ENCODE measurements at regions not wholly inside any gene's neighbourhood (a gene's known extent, or its start where the extent isn't known, plus 50 kb on each side); places are given as distances from the start of the nearest gene placed in this dataset.

GRCh38 chr2:239640676-239641578 lies 240.1 kb upstream of the HDAC4 start:
- Histone ChIP-seq H3K4me3 (ENCODE audit: control insufficient read depth in 1 of 7, extremely low read depth in 1 of 7, insufficient read depth in 4 of 7, low read depth in 2 of 7, low read length in 6 of 7) (no peak overlapping the region), H3K36me3 (ENCODE audit: control insufficient read depth in 4 of 4, insufficient read depth in 4 of 4, low read length in 3 of 4) (no peaks in the 10 kb centered on the region), H3K27ac (ENCODE audit: insufficient read depth in 1 of 2, low read depth in 1 of 2, low read length in 2 of 2, poor library complexity in 1 of 2, severe bottlenecking in 2 of 2) (no peak overlapping the region), H3K27me3 (replicated peaks in 2 of 5; ENCODE audit: control insufficient read depth in 4 of 5, insufficient read depth in 5 of 5, low read length in 4 of 5) (peaks cover 0 to 5% (median 0%) of the 10 kb centered on the region in 5 experiments), H3K9me3 (ENCODE audit: control extremely low read depth in 1 of 5, control insufficient read depth in 4 of 5, insufficient read depth in 2 of 5, low read depth in 1 of 5, low read length in 4 of 5) (peaks cover 0 to 14% (median 0%) of the 10 kb centered on the region in 5 experiments), H3K4me1 (ENCODE audit: control extremely low read depth in 1 of 4, control insufficient read depth in 4 of 4, insufficient read depth in 4 of 4, low read length in 3 of 4) (no peaks in the 10 kb centered on the region)
- DNase-seq, result no peak
- WGBS (ENCODE audit: insufficient coverage), result 93% methylated on average over 14 of the region's 16 CpGs
- POLR2A ChIA-PET, result no interaction called here
- CTCF ChIA-PET, result no interaction called here

- CTCF ChIA-PET, result no interaction called here
- Histone ChIP-seq H3K4me3 (ENCODE audit: control insufficient read depth in 1 of 7, extremely low read depth in 1 of 7, insufficient read depth in 4 of 7, low read depth in 2 of 7, low read length in 6 of 7) (no peak overlapping the region), H3K36me3 (ENCODE audit: control insufficient read depth in 4 of 4, insufficient read depth in 4 of 4, low read length in 3 of 4) (no peaks in the 10 kb centered on the region), H3K9me3 (ENCODE audit: control extremely low read depth in 1 of 5, control insufficient read depth in 4 of 5, insufficient read depth in 2 of 5, low read depth in 1 of 5, low read length in 4 of 5) (peaks cover 0 to 14% (median 0%) of the 10 kb centered on the region in 5 experiments), H3K4me1 (ENCODE audit: control extremely low read depth in 1 of 4, control insufficient read depth in 4 of 4, insufficient read depth in 4 of 4, low read length in 3 of 4) (no peaks in the 10 kb centered on the region), H3K27me3 (replicated peaks in 2 of 5; ENCODE audit: control insufficient read depth in 4 of 5, insufficient read depth in 5 of 5, low read length in 4 of 5) (peaks cover 0 to 3% (median 0%) of the 10 kb centered on the region in 5 experiments), H3K27ac (ENCODE audit: insufficient read depth in 1 of 2, low read depth in 1 of 2, low read length in 2 of 2, poor library complexity in 1 of 2, severe bottlenecking in 2 of 2) (no peak overlapping the region)
- WGBS (ENCODE audit: insufficient coverage), result 67% methylated on average over 3 of the region's 5 CpGs
- DNase-seq, result no peak
- POLR2A ChIA-PET, result no interaction called here
Measured at GRCh38 chr2:239640210-239640609, 239.4 kb upstream of the HDAC4 start.

- Histone ChIP-seq H3K27me3 (replicated peaks in 2 of 5; ENCODE audit: control insufficient read depth in 4 of 5, insufficient read depth in 5 of 5, low read length in 4 of 5) (peaks cover 0 to 3% (median 0%) of the 10 kb centered on the region in 5 experiments), H3K27ac (ENCODE audit: insufficient read depth in 1 of 2, low read depth in 1 of 2, low read length in 2 of 2, poor library complexity in 1 of 2, severe bottlenecking in 2 of 2) (no peak overlapping the region), H3K36me3 (ENCODE audit: control insufficient read depth in 4 of 4, insufficient read depth in 4 of 4, low read length in 3 of 4) (no peaks in the 10 kb centered on the region), H3K4me3 (ENCODE audit: control insufficient read depth in 1 of 7, extremely low read depth in 1 of 7, insufficient read depth in 4 of 7, low read depth in 2 of 7, low read length in 6 of 7) (no peak overlapping the region), H3K9me3 (ENCODE audit: control extremely low read depth in 1 of 5, control insufficient read depth in 4 of 5, insufficient read depth in 2 of 5, low read depth in 1 of 5, low read length in 4 of 5) (peaks cover 0 to 14% (median 3%) of the 10 kb centered on the region in 5 experiments), H3K4me1 (ENCODE audit: control extremely low read depth in 1 of 4, control insufficient read depth in 4 of 4, insufficient read depth in 4 of 4, low read length in 3 of 4) (no peaks in the 10 kb centered on the region)
- CTCF ChIA-PET, result no interaction called here
- POLR2A ChIA-PET, result no interaction called here
- WGBS (ENCODE audit: insufficient coverage), result 87% methylated on average over 5 of the region's 5 CpGs
- no peak for DNase-seq
Measured at GRCh38 chr2:239639421-239640185, 238.8 kb upstream of the HDAC4 start.

GRCh38 chr2:239638376-239638775 lies 237.6 kb upstream of the HDAC4 start:
- H3K9me3 ChIP-seq (ENCODE audit: control extremely low read depth in 1 of 5, control insufficient read depth in 4 of 5, insufficient read depth in 2 of 5, low read depth in 1 of 5, low read length in 4 of 5), result peaks cover 0 to 12% (median 3%) of the 10 kb centered on the region in 5 experiments
- H3K27me3 ChIP-seq (replicated peaks in 2 of 5; ENCODE audit: control insufficient read depth in 4 of 5, insufficient read depth in 5 of 5, low read length in 4 of 5), result peaks cover 0 to 3% (median 0%) of the 10 kb centered on the region in 5 experiments
- no peak overlapping the region for H3K4me3 ChIP-seq (ENCODE audit: control insufficient read depth in 1 of 7, extremely low read depth in 1 of 7, insufficient read depth in 4 of 7, low read depth in 2 of 7, low read length in 6 of 7)
- 75% methylated on average over 3 of the region's 4 CpGs for WGBS (ENCODE audit: insufficient coverage)
- H3K27ac ChIP-seq (ENCODE audit: insufficient read depth in 1 of 2, low read depth in 1 of 2, low read length in 2 of 2, poor library complexity in 1 of 2, severe bottlenecking in 2 of 2), result no peak overlapping the region
- CTCF ChIA-PET, result no interaction called here
- POLR2A ChIA-PET, result no interaction called here
- H3K4me1 ChIP-seq (ENCODE audit: control extremely low read depth in 1 of 4, control insufficient read depth in 4 of 4, insufficient read depth in 4 of 4, low read length in 3 of 4), result no peaks in the 10 kb centered on the region
- H3K36me3 ChIP-seq (ENCODE audit: control insufficient read depth in 4 of 4, insufficient read depth in 4 of 4, low read length in 3 of 4), result no peaks in the 10 kb centered on the region
- no peak for DNase-seq

GRCh38 chr2:239636808-239637207 lies 236.0 kb upstream of the HDAC4 start:
- no peak for DNase-seq
- H3K27me3 ChIP-seq (replicated peaks in 2 of 5; ENCODE audit: control insufficient read depth in 4 of 5, insufficient read depth in 5 of 5, low read length in 4 of 5), result peaks cover 0 to 3% (median 0%) of the 10 kb centered on the region in 5 experiments
- POLR2A ChIA-PET, result interaction anchor here (0.5 kb wide), 1 partner anchor 8 kb away, joined by 3 read pairs; no protein-coding TSS in a partner anchor
- no peaks in the 10 kb centered on the region for H3K4me1 ChIP-seq (ENCODE audit: control extremely low read depth in 1 of 4, control insufficient read depth in 4 of 4, insufficient read depth in 4 of 4, low read length in 3 of 4)
- 100% methylated on average over 2 of the region's 3 CpGs for WGBS (ENCODE audit: insufficient coverage)
- CTCF ChIA-PET, result interaction anchor here (0.5 kb wide), 1 partner anchor 295 kb away, joined by 4 read pairs; no protein-coding TSS in a partner anchor
- peaks cover 0 to 11% (median 3%) of the 10 kb centered on the region in 5 experiments for H3K9me3 ChIP-seq (ENCODE audit: control extremely low read depth in 1 of 5, control insufficient read depth in 4 of 5, insufficient read depth in 2 of 5, low read depth in 1 of 5, low read length in 4 of 5)
- H3K4me3 ChIP-seq (ENCODE audit: control insufficient read depth in 1 of 7, extremely low read depth in 1 of 7, insufficient read depth in 4 of 7, low read depth in 2 of 7, low read length in 6 of 7), result no peak overlapping the region
- H3K27ac ChIP-seq (ENCODE audit: insufficient read depth in 1 of 2, low read depth in 1 of 2, low read length in 2 of 2, poor library complexity in 1 of 2, severe bottlenecking in 2 of 2), result no peak overlapping the region
- no peaks in the 10 kb centered on the region for H3K36me3 ChIP-seq (ENCODE audit: control insufficient read depth in 4 of 4, insufficient read depth in 4 of 4, low read length in 3 of 4)

- ChIA-PET POLR2A (no interaction called here), CTCF (no interaction called here)
- no peak overlapping the region for H3K27ac ChIP-seq (ENCODE audit: insufficient read depth in 1 of 2, low read depth in 1 of 2, low read length in 2 of 2, poor library complexity in 1 of 2, severe bottlenecking in 2 of 2)
- no peak overlapping the region for H3K4me3 ChIP-seq (ENCODE audit: control insufficient read depth in 1 of 7, extremely low read depth in 1 of 7, insufficient read depth in 4 of 7, low read depth in 2 of 7, low read length in 6 of 7)
- H3K9me3 ChIP-seq (ENCODE audit: control extremely low read depth in 1 of 5, control insufficient read depth in 4 of 5, insufficient read depth in 2 of 5, low read depth in 1 of 5, low read length in 4 of 5), result peaks cover 0 to 11% (median 3%) of the 10 kb centered on the region in 5 experiments
- H3K27me3 ChIP-seq (replicated peaks in 2 of 5; ENCODE audit: control insufficient read depth in 4 of 5, insufficient read depth in 5 of 5, low read length in 4 of 5), result peaks cover 0 to 3% (median 0%) of the 10 kb centered on the region in 5 experiments
- no peaks in the 10 kb centered on the region for H3K36me3 ChIP-seq (ENCODE audit: control insufficient read depth in 4 of 4, insufficient read depth in 4 of 4, low read length in 3 of 4)
- no CpG with 5 or more reads among the region's 4 CpGs for WGBS (ENCODE audit: insufficient coverage)
- H3K4me1 ChIP-seq (ENCODE audit: control extremely low read depth in 1 of 4, control insufficient read depth in 4 of 4, insufficient read depth in 4 of 4, low read length in 3 of 4), result no peaks in the 10 kb centered on the region
- no peak for DNase-seq
Measured at GRCh38 chr2:239634769-239635168, 233.9 kb upstream of the HDAC4 start.
